GM18868 (cell line): ENCODE measurements at regions not wholly inside any gene's neighbourhood (a gene's known extent, or its start where the extent isn't known, plus 50 kb on each side); places are given as distances from the start of the nearest gene placed in this dataset.

Source experiments
- ATAC-seq: cut with Tn5 transposase; IDR thresholded peaks from one replicate; pipeline ENCODE4 v1.9.1; 2021; ENCODE audit warnings: mild to moderate bottlenecking, moderate library complexity; ENCODE audit not compliant: unreplicated experiment

DNA sequence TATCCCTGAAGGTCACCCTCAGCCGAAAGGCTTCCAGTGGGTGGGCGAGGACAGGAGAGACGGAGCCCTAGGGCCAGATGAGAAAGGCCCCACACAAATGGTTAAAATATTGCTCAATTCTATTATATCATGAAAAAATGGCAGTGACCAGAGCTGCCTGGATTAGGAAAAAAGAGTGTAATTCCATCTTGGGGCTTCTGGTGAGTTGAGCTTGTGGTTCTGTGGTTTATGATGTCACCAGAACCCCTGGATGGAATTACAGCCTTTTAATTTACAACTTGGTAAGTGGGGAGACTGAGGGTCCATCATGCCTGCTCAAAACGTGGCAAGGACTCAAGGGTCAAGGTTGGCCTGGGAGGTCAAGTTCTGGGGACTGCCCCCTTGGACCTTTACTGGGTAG lies 55.5 kb upstream of the STC2 start:
- ATAC-seq, result no peak

- ATAC-seq, result no peak
These were observed 50.5 kb upstream of the STC2 start for GRCh38 chr5:173378727-173379126.
